ENCODE measurements at regions not wholly inside any gene's neighbourhood (a gene's known extent, or its start where the extent isn't known, plus 50 kb on each side); places are given as distances from the start of the nearest gene placed in this dataset.

DNA sequence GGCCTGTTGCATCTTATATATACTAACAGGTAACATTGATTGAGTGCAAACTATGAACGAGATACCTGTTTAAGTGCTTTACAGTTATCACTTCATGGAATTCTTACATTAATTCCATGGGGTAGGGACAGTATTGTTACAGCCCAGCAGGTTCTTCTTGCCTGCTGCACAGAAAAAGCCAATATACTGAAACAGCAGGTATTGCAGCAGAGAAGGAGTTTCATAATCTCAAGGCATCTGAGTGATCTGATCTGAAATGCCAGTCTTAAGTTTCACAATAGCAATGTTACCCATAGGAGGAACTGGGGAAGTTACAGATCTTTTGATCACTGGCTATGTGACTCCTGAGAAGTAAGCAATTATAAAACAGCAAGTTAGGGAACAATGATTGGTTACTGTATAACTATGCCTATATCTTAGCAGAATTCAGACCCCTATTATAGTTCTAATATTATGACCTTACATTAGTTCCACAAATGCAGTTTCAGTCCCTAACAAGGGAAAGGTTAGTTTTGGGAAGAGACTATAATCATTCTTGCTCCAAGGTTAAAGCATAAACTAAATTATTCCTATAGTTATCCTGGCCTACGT is 126.5 kb upstream of the BNC2 start:
- H3K27me3 Mint-ChIP-seq, result no peaks in the 10 kb centered on the region
- no peak overlapping the region for H3K4me3 Mint-ChIP-seq
- ATAC-seq (no peak), DNase-seq (no peak)
- H3K27ac Mint-ChIP-seq, result no peak overlapping the region
- H3K9me3 Mint-ChIP-seq, result peaks cover 21 to 34% of the 10 kb centered on the region in 2 donors
- no peaks in the 10 kb centered on the region for H3K4me1 Mint-ChIP-seq

DNA sequence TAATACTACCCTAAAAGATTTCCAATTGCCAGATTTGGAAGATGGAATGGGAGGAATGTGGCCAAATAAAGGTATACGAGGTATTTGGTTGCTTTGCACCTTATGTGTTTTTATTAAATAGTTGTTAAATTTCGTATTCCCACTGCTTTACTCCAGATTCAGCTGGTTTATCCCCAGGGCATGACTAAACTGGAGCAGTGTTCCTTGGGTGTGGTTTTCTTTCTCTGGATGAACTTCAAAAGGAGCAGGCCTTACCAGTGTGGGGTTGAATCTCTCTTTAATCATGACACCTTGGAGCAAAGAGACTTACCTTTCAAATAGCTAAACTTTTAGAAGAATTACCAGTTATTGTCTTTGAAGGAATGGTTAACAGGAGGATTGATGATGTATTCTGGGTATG is 121.7 kb upstream of the BNC2 start:
- Mint-ChIP-seq H3K4me1 (no peaks in the 10 kb centered on the region), H3K27ac (no peak overlapping the region), H3K9me3 (peaks cover 21 to 23% of the 10 kb centered on the region in 2 donors), H3K27me3 (no peaks in the 10 kb centered on the region), H3K4me3 (no peak overlapping the region)
- ATAC-seq (no peak), DNase-seq (no peak)

- no peak overlapping the region for H3K27ac Mint-ChIP-seq
- no peaks in the 10 kb centered on the region for H3K4me1 Mint-ChIP-seq
- ATAC-seq (no peak), DNase-seq (no peak)
- no peaks in the 10 kb centered on the region for H3K27me3 Mint-ChIP-seq
- H3K4me3 Mint-ChIP-seq, result no peak overlapping the region
- H3K9me3 Mint-ChIP-seq, result no peaks in the 10 kb centered on the region
Measured at GRCh38 chr9:16987026-16987425, 116.6 kb upstream of the BNC2 start.

GRCh38 chr9:16986556-16986955 is 116.1 kb upstream of the BNC2 start:
- Mint-ChIP-seq H3K27ac (no peak overlapping the region), H3K4me3 (no peak overlapping the region), H3K4me1 (no peaks in the 10 kb centered on the region), H3K9me3 (no peaks in the 10 kb centered on the region), H3K27me3 (no peaks in the 10 kb centered on the region)
- ATAC-seq, result no peak
- DNase-seq, result no peak

DNA sequence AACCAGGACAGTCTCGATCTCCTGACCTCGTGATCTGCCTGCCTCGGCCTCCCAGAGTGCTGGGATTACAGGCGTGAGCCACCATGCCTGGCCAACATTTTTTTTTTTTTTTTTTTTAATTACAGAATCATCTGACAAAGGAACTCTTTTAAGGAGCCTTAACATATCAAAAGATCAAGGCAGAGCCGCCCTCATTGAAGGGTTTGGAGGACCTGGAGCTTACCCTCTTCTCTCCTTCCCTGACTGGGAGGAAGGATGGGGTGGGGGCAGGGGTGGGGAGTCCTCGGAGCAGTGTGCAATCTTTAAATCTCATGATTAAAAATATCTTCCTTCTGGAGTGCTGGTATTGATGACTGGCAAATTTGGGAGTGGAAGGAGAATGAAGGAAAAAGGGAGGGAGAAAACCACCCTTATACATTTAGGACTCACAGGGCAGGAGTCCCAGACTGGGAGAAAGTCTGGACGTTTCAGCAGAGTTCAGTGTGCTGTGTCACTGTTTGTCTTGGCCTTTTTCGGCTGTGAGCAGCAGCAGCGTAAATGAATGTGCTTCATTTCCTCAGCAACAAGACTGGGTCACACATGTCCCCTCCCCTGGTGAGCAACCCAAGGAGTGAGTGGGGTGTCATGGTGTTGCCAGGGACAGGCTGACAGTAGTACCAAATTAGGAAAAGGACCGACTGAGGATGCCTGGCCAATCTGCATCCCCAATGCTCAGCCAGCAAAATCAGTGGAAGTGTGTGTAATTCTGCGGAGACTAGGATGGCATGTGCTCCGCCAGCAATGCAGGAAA is 115.3 kb upstream of the BNC2 start:
- Mint-ChIP-seq H3K27ac (no peak overlapping the region), H3K4me3 (no peak overlapping the region), H3K9me3 (no peaks in the 10 kb centered on the region), H3K4me1 (no peaks in the 10 kb centered on the region), H3K27me3 (no peaks in the 10 kb centered on the region)
- DNase-seq (no peak), ATAC-seq (no peak)

GRCh38 chr9:16982780-16983310 is 112.4 kb upstream of the BNC2 start:
- Mint-ChIP-seq H3K9me3 (no peaks in the 10 kb centered on the region), H3K4me3 (no peak overlapping the region), H3K4me1 (no peaks in the 10 kb centered on the region), H3K27me3 (no peaks in the 10 kb centered on the region), H3K27ac (no peak overlapping the region)
- ATAC-seq, result no peak
- DNase-seq, result no peak

- H3K27ac Mint-ChIP-seq, result no peak overlapping the region
- H3K27me3 Mint-ChIP-seq, result no peaks in the 10 kb centered on the region
- H3K9me3 Mint-ChIP-seq, result peaks cover 8 to 19% of the 10 kb centered on the region in 2 donors
- H3K4me1 Mint-ChIP-seq, result no peaks in the 10 kb centered on the region
- H3K4me3 Mint-ChIP-seq, result no peak overlapping the region
- DNase-seq, result no peak
- ATAC-seq, result no peak
Measured at GRCh38 chr9:16976427-16976826, 106.0 kb upstream of the BNC2 start.

DNA sequence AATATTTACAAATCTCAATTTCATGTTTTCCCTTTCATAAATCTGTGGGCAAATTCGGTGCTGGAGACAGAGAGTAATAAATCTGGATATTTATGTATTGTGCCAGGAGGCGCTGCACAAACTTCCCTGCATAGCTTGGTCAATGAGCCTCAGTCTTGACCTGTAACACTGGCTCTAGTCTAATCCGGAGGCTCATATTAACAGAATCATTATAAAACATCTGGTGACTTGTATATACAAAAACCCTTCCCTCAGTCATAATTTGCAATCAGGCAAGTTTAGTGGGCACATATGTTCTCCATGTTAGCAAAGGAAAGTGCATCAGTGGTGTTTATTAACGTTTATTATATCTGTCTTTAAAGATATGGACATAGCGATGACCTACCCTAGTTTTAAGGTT is 104.0 kb upstream of the BNC2 start:
- Mint-ChIP-seq H3K9me3 (peaks cover 8 to 19% of the 10 kb centered on the region in 2 donors), H3K4me1 (no peaks in the 10 kb centered on the region), H3K27me3 (no peaks in the 10 kb centered on the region), H3K4me3 (no peak overlapping the region), H3K27ac (no peak overlapping the region)
- no peak for ATAC-seq
- no peak for DNase-seq

- Mint-ChIP-seq H3K9me3 (peaks cover 8 to 19% of the 10 kb centered on the region in 2 donors), H3K27ac (no peak overlapping the region), H3K4me3 (no peak overlapping the region), H3K4me1 (no peaks in the 10 kb centered on the region), H3K27me3 (no peaks in the 10 kb centered on the region)
- DNase-seq (no peak), ATAC-seq (no peak)
Measured at GRCh38 chr9:16970321-16970720, 99.9 kb upstream of the BNC2 start.

DNA sequence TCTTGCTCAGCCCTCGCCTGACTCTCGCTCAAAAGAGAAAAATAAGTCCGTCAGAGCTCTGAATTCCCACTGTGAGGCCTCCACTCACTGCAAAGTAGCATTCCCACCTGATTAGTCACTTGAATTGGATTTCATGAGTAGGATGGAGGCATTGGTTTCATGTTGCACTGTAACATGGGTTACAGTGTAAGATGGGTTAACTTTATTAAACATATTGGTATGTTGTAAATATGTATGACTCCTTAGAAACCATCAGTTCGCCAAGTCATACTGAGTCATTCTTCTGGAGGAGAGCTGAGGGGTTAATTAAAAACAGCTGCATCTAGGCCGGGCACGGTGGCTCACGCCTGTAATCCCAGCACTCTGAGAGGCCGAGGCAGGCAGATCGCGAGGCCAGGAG is 93.8 kb upstream of the BNC2 start:
- no peak overlapping the region for H3K4me3 Mint-ChIP-seq
- H3K9me3 Mint-ChIP-seq, result peaks cover 12 to 31% of the 10 kb centered on the region in 2 donors
- DNase-seq (no peak), ATAC-seq (no peak)
- H3K4me1 Mint-ChIP-seq, result no peaks in the 10 kb centered on the region
- H3K27ac Mint-ChIP-seq, result no peak overlapping the region
- no peaks in the 10 kb centered on the region for H3K27me3 Mint-ChIP-seq

- H3K4me1 Mint-ChIP-seq, result no peaks in the 10 kb centered on the region
- H3K27me3 Mint-ChIP-seq, result no peaks in the 10 kb centered on the region
- H3K9me3 Mint-ChIP-seq, result peaks cover 12 to 31% of the 10 kb centered on the region in 2 donors
- DNase-seq, result no peak
- H3K4me3 Mint-ChIP-seq, result no peak overlapping the region
- ATAC-seq, result peak; percentile 43
- H3K27ac Mint-ChIP-seq, result no peak overlapping the region
Measured at GRCh38 chr9:16960084-16960483, 89.6 kb upstream of the BNC2 start.

DNA sequence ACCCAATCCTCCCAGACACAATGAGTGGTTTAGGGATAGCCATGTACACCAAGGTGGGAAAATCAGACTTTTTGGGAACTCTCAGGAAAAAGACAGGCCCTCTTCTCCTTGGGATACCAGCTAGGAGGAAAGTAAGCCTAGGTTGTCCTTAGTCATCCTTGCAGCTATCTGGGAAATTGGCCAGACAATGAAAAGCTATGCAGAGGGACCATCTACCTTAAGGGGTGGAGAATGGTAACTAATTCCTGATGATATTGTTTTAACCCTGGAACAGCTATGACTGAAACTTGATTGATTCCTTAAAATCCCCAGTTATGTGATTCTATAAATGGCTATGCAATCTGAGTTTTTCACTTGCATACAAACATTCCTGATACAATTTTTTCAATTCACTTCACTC is 88.9 kb upstream of the BNC2 start:
- Mint-ChIP-seq H3K27ac (no peak overlapping the region), H3K9me3 (peaks cover 12 to 25% of the 10 kb centered on the region in 2 donors), H3K4me1 (no peaks in the 10 kb centered on the region), H3K4me3 (no peak overlapping the region), H3K27me3 (no peaks in the 10 kb centered on the region)
- no peak for DNase-seq
- ATAC-seq, result no peak

DNA sequence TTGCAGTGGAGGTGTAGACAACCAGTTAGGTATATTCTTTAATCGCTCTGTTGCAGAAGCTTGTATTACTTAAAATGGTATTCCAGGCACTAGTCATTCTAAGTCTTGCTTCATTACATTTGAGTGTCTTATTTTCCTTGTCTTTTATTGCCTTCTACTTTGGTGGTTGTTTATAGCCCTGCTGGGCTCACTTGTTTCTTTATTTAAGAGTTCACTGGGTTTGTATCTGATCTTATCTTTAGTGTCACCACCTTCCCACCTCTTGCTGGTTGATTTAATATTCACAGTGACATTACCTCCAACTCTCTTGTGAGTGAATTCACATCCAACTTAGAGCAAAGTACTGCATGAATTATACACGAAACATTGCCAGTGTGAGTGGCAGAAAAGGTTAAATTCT is 83.6 kb upstream of the BNC2 start:
- Mint-ChIP-seq H3K27ac (no peak overlapping the region), H3K27me3 (no peaks in the 10 kb centered on the region), H3K4me3 (no peak overlapping the region), H3K9me3 (no peaks in the 10 kb centered on the region), H3K4me1 (no peaks in the 10 kb centered on the region)
- ATAC-seq (no peak), DNase-seq (no peak)

DNA sequence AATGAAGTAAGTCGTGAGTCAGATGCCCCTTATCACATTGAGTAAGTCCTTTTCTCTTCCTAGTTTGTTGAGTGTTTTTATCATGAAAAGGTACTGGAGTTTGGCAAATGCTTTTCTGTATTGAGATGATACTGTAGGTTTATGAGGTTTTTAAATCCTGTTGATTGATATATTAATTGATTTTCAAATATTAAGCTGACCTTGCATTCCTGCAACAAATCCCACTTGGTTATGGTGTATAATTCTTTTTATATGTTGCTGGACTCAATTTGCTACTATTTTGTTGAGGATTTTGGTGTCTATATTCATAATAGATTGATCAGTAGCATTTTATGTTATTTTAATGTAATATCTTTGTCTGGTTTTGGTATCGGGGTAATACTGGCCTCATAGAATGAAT is 81.0 kb upstream of the BNC2 start:
- DNase-seq, result no peak
- no peak overlapping the region for H3K4me3 Mint-ChIP-seq
- H3K4me1 Mint-ChIP-seq, result no peaks in the 10 kb centered on the region
- no peaks in the 10 kb centered on the region for H3K27me3 Mint-ChIP-seq
- H3K27ac Mint-ChIP-seq, result no peak overlapping the region
- H3K9me3 Mint-ChIP-seq, result no peaks in the 10 kb centered on the region
- ATAC-seq, result no peak

DNA sequence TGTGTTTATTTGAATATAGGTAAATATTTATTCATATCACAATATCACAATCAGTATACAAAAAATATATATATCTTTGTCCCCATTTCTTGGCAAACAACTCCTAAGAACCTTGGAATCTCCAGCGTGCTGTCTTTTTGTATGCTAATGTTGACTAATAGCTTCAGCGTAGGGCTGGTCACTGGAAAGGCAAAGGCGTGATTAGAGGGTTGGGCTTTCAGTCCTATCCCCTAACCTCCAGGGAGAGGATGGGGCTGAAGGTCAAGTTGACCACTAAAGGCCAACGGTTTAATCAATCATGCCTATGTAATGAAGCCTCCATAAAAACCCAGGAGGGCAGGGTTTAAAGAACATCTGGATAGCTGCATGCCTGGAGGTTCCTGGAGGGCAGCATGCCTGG is 79.6 kb upstream of the BNC2 start:
- DNase-seq (no peak), ATAC-seq (no peak)
- Mint-ChIP-seq H3K4me3 (no peak overlapping the region), H3K4me1 (no peaks in the 10 kb centered on the region), H3K27ac (no peak overlapping the region), H3K9me3 (peaks cover 0 to 7% of the 10 kb centered on the region in 2 donors), H3K27me3 (no peaks in the 10 kb centered on the region)

DNA sequence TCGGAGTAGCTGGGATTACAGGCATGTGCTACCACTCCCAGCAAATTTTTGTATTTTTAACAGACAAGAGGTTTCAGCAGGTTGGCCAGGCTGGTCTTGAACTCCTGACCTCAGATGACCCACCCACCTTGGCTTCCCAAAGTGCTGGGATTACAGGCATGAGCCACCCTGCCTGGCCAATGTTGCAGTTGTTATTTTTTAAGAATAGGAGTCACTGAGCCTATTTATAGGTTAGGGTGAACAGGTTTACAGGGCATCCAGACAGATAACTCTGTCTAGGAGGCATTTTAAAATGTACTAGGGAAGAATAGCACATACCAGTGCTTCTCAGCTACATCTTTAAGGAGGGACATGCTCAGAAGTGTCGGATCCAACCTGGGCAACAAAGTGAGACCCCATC is 60.1 kb upstream of the BNC2 start:
- Mint-ChIP-seq H3K4me3 (no peak overlapping the region), H3K9me3 (peaks cover 4 to 15% of the 10 kb centered on the region in 2 donors), H3K4me1 (no peaks in the 10 kb centered on the region), H3K27ac (no peak overlapping the region), H3K27me3 (no peaks in the 10 kb centered on the region)
- ATAC-seq (no peak), DNase-seq (no peak)

Measured in stimulated activated naive CD8-positive, alpha-beta T cell treated with anti-CD3 and anti-CD28 coated beads, Interleukin-15, amount 100 ng/mL, for 72 hours (primary cell).